Activated CD8-positive, alpha-beta memory T cell treated with anti-CD3 and anti-CD28 coated beads, Interleukin-2, amount 10 ng/mL, durations not matched to agents 7 days and 5 days (primary cell): ENCODE measurements at regions not wholly inside any gene's neighbourhood (a gene's known extent, or its start where the extent isn't known, plus 50 kb on each side); places are given as distances from the start of the nearest gene placed in this dataset.

ENCODE experiments used
- ATAC-seq: fragments of 150-1000 bp; cut with Tn5 transposase; one replicate; pipeline ENCODE4 v1.10.0; 2021; ENCODE audit warnings: moderate library complexity
- CTCF ChIA-PET: fragments of 350-600 bp; sonication (Branson Sonifier 250); formaldehyde crosslinking; loops from one replicate; lab custom pipeline; 2021; ENCODE audit warnings: antibody characterized with exemption; lab: Charles Lee
- DNase-seq: peaks from one replicate; pipeline ENCODE4 v3.0.0-alpha.2; 2020
- H3K27ac Mint-ChIP-seq: one replicate; pipeline ENCODE4 v1.8.0; 2021; ENCODE audit warnings: mild to moderate bottlenecking, mixed read lengths
- H3K27me3 Mint-ChIP-seq: one replicate; pipeline ENCODE4 v1.8.0; 2021; ENCODE audit warnings: mixed read lengths
- H3K36me3 Mint-ChIP-seq: one replicate; pipeline ENCODE4 v1.8.0; 2021; ENCODE audit warnings: mild to moderate bottlenecking, mixed read lengths
- H3K4me1 Mint-ChIP-seq: one replicate; pipeline ENCODE4 v1.8.0; 2021; ENCODE audit warnings: mixed read lengths
- H3K4me3 Mint-ChIP-seq: one replicate; pipeline ENCODE4 v1.8.0; 2021; ENCODE audit warnings: mild to moderate bottlenecking, moderate library complexity, mixed read lengths
- H3K9me3 Mint-ChIP-seq: one replicate; pipeline ENCODE4 v1.8.0; 2022; ENCODE audit warnings: low read depth, mixed read lengths

GRCh38 chr3:163018664-163019063, 1522.1 kb downstream of the OTOL1 start:
- H3K4me3 Mint-ChIP-seq = no peak overlapping the region
- no peaks in the 10 kb centered on the region for H3K4me1 Mint-ChIP-seq
- H3K9me3 Mint-ChIP-seq = peaks cover 2% of the 10 kb centered on the region
- no peaks in the 10 kb centered on the region for H3K36me3 Mint-ChIP-seq
- CTCF ChIA-PET = no interaction called here
- no peaks in the 10 kb centered on the region for H3K27me3 Mint-ChIP-seq
- ATAC-seq (no peak), DNase-seq (no peak)
- no peak overlapping the region for H3K27ac Mint-ChIP-seq

DNA sequence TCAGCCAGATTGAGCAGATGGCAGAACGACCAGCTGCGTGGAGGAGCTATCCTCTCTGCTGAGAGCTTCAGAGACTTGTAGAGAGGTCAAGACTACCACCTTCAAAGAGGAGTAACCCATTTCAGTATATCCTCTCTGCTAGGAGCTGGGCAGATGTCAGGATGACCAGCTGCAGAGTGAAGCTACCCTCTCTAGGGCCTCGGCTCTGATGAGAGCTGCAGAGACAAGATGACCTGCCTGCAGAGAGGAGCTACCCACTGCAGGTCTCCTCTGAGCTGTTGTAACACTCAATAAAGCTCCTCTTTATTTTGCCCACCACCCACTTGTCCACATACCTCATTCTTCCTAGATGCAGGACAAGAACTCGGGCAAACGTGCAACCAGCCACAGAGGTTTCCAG, 1522.7 kb downstream of the OTOL1 start:
- Mint-ChIP-seq H3K27ac (no peak overlapping the region), H3K4me3 (no peak overlapping the region), H3K4me1 (no peaks in the 10 kb centered on the region), H3K27me3 (no peaks in the 10 kb centered on the region), H3K9me3 (peaks cover 2% of the 10 kb centered on the region), H3K36me3 (no peaks in the 10 kb centered on the region)
- CTCF ChIA-PET = no interaction called here
- DNase-seq (no peak), ATAC-seq (no peak)

GRCh38 chr3:163033652-163034051, 1537.0 kb downstream of the OTOL1 start:
- H3K9me3 Mint-ChIP-seq = peaks cover 2% of the 10 kb centered on the region
- CTCF ChIA-PET = no interaction called here
- no peaks in the 10 kb centered on the region for H3K4me1 Mint-ChIP-seq
- ATAC-seq (no peak), DNase-seq (no peak)
- H3K4me3 Mint-ChIP-seq = no peak overlapping the region
- H3K27ac Mint-ChIP-seq = no peak overlapping the region
- no peaks in the 10 kb centered on the region for H3K27me3 Mint-ChIP-seq
- H3K36me3 Mint-ChIP-seq = no peaks in the 10 kb centered on the region

GRCh38 chr3:163039636-163040035, 1543.0 kb downstream of the OTOL1 start:
- H3K27me3 Mint-ChIP-seq = no peaks in the 10 kb centered on the region
- H3K4me1 Mint-ChIP-seq = no peaks in the 10 kb centered on the region
- no peak overlapping the region for H3K27ac Mint-ChIP-seq
- H3K36me3 Mint-ChIP-seq = no peaks in the 10 kb centered on the region
- H3K9me3 Mint-ChIP-seq = peaks cover 2% of the 10 kb centered on the region
- DNase-seq (no peak), ATAC-seq (no peak)
- H3K4me3 Mint-ChIP-seq = no peak overlapping the region
- CTCF ChIA-PET = no interaction called here

GRCh38 chr3:163043074-163043473, 1546.5 kb downstream of the OTOL1 start:
- no peak for DNase-seq
- no peak for ATAC-seq
- CTCF ChIA-PET = no interaction called here
- Mint-ChIP-seq H3K9me3 (peaks cover 3% of the 10 kb centered on the region), H3K36me3 (no peaks in the 10 kb centered on the region), H3K4me3 (no peak overlapping the region), H3K27me3 (no peaks in the 10 kb centered on the region), H3K4me1 (no peaks in the 10 kb centered on the region), H3K27ac (no peak overlapping the region)

DNA sequence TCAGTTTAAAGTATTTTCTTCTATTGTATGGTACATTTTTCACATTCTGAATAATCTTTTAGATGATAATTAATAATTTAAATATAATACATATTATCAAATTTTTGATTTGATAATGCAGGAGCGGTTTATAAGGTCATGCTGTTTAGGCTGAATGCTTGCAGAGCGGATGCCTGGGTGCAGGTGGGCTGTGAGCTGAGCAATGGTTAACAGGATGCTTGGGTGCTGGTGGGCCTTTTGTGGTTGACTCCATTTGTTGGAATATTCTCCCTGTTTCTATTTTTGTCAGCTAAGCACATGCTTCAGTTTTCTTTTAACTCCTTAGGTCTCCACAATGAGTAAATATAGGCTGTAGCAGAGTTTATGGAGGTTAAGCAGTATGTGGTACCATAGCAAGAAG, 1549.3 kb downstream of the OTOL1 start:
- Mint-ChIP-seq H3K4me3 (no peak overlapping the region), H3K4me1 (no peaks in the 10 kb centered on the region), H3K27me3 (no peaks in the 10 kb centered on the region), H3K27ac (no peak overlapping the region), H3K9me3 (peaks cover 3% of the 10 kb centered on the region), H3K36me3 (no peaks in the 10 kb centered on the region)
- CTCF ChIA-PET = no interaction called here
- ATAC-seq = no peak
- no peak for DNase-seq

GRCh38 chr3:163048881-163049280, 1552.3 kb downstream of the OTOL1 start:
- Mint-ChIP-seq H3K27me3 (no peaks in the 10 kb centered on the region), H3K36me3 (no peaks in the 10 kb centered on the region), H3K27ac (no peak overlapping the region), H3K9me3 (peaks cover 3% of the 10 kb centered on the region), H3K4me3 (no peak overlapping the region), H3K4me1 (no peaks in the 10 kb centered on the region)
- no peak for DNase-seq
- CTCF ChIA-PET = no interaction called here
- no peak for ATAC-seq

GRCh38 chr3:163056874-163057497, 1560.4 kb downstream of the OTOL1 start:
- H3K9me3 Mint-ChIP-seq = no peaks in the 10 kb centered on the region
- H3K36me3 Mint-ChIP-seq = no peaks in the 10 kb centered on the region
- DNase-seq (no peak), ATAC-seq (no peak)
- H3K4me1 Mint-ChIP-seq = no peaks in the 10 kb centered on the region
- no peak overlapping the region for H3K27ac Mint-ChIP-seq
- CTCF ChIA-PET = no interaction called here
- H3K4me3 Mint-ChIP-seq = no peak overlapping the region
- no peaks in the 10 kb centered on the region for H3K27me3 Mint-ChIP-seq

DNA sequence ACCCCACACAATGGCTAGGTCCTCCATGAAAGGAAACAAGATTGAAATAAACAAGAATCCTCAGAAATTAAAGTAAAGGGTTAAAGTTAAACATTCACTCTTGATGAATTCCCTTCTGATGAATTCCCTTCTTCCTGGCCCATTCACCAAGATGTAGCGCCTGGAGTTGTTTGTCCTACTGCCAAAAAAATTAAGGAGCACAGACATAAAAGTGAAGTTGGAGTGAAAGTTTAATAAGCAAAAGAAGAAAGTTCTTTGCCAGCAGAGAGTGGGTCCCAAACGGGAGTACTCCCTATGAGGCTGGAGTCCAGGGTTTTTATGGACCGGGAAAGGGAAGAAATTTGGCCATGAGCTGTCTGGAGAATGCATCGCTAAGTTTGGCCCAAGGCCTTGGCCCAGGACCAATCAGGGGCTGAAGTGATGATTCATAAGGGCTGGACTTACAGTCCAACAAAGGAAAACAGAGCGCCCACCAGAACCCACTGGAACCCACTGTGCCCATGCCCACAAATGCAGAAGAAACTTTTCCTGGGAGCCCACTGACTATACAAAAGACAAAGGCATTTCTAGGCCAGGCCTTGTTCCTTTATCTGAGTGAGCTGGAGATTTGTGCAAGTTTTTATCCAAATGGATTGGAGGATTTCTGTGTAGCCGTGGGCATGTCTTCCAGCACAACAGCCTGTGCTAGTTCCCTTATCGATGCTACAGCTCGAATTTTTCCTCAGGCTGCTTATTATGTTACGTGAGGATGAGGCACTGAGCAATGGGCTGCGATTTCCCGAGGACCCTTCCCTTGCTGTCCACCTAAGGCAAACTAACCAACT, 1561.6 kb downstream of the OTOL1 start:
- no peak overlapping the region for H3K27ac Mint-ChIP-seq
- DNase-seq = no peak
- H3K4me3 Mint-ChIP-seq = no peak overlapping the region
- H3K36me3 Mint-ChIP-seq = no peaks in the 10 kb centered on the region
- CTCF ChIA-PET = no interaction called here
- no peak for ATAC-seq
- no peaks in the 10 kb centered on the region for H3K9me3 Mint-ChIP-seq
- no peaks in the 10 kb centered on the region for H3K27me3 Mint-ChIP-seq
- no peaks in the 10 kb centered on the region for H3K4me1 Mint-ChIP-seq

GRCh38 chr3:163071713-163072112, 1575.1 kb downstream of the OTOL1 start:
- ATAC-seq = no peak
- no peak overlapping the region for H3K27ac Mint-ChIP-seq
- CTCF ChIA-PET = no interaction called here
- no peaks in the 10 kb centered on the region for H3K4me1 Mint-ChIP-seq
- H3K9me3 Mint-ChIP-seq = peaks cover 3% of the 10 kb centered on the region
- H3K27me3 Mint-ChIP-seq = no peaks in the 10 kb centered on the region
- no peak for DNase-seq
- no peak overlapping the region for H3K4me3 Mint-ChIP-seq
- no peaks in the 10 kb centered on the region for H3K36me3 Mint-ChIP-seq
